ENCODE measurements at regions not wholly inside any gene's neighbourhood (a gene's known extent, or its start where the extent isn't known, plus 50 kb on each side); places are given as distances from the start of the nearest gene placed in this dataset.

DNA sequence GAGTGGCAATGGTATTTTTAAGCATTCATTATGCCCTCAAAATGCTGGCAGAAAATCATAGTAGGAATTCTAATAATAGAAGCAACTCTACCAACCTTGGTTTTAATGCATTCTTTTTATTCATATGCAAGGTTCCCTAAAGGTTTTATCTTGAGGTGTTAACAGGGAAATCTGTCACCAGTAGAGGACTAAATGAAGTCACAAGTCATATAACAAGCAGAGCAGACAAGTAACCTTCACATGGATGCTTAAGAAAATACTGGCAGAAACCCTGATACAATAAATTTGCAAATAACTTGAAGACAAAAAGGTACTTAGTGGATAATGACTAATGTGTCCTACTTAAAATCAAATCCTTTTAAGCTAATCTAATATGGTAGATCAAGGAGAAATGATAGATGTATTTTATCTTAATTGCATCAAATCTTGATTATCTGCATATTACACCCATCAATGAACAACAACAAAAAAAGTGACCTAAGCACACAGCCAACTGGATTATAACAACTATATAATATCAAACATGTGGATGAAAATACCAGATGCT lies 73.3 kb downstream of the RFC3 start:
- no peaks in the 10 kb centered on the region for H3K36me3 ChIP-seq (ENCODE audit: insufficient read depth, low read length)
- H3K27me3 ChIP-seq (ENCODE audit: control insufficient read depth in 1 of 2, insufficient read depth in 2 of 2, low read length in 2 of 2), result no peaks in the 10 kb centered on the region
- H3K27ac ChIP-seq (ENCODE audit: low read depth in 1 of 2, low read length in 2 of 2), result no peak overlapping the region
- H3K36me3 Mint-ChIP-seq (ENCODE audit: low read depth), result peaks cover 43% of the 10 kb centered on the region
- peaks cover 5 to 27% of the 10 kb centered on the region in 2 experiments for H3K9me3 ChIP-seq (ENCODE audit: control insufficient read depth in 1 of 2, insufficient read depth in 1 of 2, low read length in 2 of 2)
- no peak overlapping the region for H3K27ac Mint-ChIP-seq
- H3K4me1 Mint-ChIP-seq (ENCODE audit: low read depth), result no peaks in the 10 kb centered on the region
- DNase-seq, result no peak
- TF ChIP-seq, protein P1, sequence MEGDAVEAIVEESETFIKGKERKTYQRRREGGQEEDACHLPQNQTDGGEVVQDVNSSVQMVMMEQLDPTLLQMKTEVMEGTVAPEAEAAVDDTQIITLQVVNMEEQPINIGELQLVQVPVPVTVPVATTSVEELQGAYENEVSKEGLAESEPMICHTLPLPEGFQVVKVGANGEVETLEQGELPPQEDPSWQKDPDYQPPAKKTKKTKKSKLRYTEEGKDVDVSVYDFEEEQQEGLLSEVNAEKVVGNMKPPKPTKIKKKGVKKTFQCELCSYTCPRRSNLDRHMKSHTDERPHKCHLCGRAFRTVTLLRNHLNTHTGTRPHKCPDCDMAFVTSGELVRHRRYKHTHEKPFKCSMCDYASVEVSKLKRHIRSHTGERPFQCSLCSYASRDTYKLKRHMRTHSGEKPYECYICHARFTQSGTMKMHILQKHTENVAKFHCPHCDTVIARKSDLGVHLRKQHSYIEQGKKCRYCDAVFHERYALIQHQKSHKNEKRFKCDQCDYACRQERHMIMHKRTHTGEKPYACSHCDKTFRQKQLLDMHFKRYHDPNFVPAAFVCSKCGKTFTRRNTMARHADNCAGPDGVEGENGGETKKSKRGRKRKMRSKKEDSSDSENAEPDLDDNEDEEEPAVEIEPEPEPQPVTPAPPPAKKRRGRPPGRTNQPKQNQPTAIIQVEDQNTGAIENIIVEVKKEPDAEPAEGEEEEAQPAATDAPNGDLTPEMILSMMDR (IDR thresholded peaks at IDR 0.05), result no peak
- H3K27me3 Mint-ChIP-seq, result no peaks in the 10 kb centered on the region
- no peaks in the 10 kb centered on the region for H3K4me1 ChIP-seq (ENCODE audit: insufficient read depth, low read length)
- no peak for ATAC-seq (ENCODE audit: poor library complexity)
- H3K9me3 Mint-ChIP-seq, result peaks cover 24% of the 10 kb centered on the region
- CTCF ChIA-PET, result no interaction called here
- no peak overlapping the region for H3K4me3 Mint-ChIP-seq
- H3K4me3 ChIP-seq (ENCODE audit: low read length), result no peak overlapping the region
- intact Hi-C loops (cut with DNase I, micrococcal nuclease), result no loop called here
- POLR2A ChIA-PET, result no interaction called here

DNA sequence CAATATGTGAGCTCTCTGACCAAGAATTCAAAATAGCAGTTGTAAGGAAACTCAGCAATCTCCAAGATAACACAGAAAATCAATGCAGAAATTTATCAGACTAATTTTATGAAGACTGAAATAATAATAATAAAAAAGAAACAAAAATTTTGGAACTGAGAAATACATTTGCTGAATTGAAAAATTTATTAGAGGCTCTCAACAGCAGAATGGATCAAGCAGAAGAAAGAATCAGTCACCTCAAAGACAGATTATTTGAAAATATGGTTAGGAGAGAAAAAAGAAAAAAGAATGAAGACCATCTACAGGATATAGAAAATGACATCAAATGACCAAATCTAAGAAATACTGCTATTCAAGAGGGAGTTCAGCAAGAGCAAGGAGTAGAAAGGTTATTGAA lies 75.6 kb downstream of the RFC3 start:
- Mint-ChIP-seq H3K4me1 (ENCODE audit: low read depth) (no peaks in the 10 kb centered on the region), H3K36me3 (ENCODE audit: low read depth) (peaks cover 54% of the 10 kb centered on the region), H3K4me3 (no peak overlapping the region), H3K27me3 (no peaks in the 10 kb centered on the region), H3K9me3 (peaks cover 26% of the 10 kb centered on the region), H3K27ac (no peak overlapping the region)
- ATAC-seq (ENCODE audit: poor library complexity) (no peak), DNase-seq (no peak)
- H3K9me3 ChIP-seq (ENCODE audit: control insufficient read depth in 1 of 2, insufficient read depth in 1 of 2, low read length in 2 of 2), result peaks cover 4 to 40% of the 10 kb centered on the region in 2 experiments
- H3K4me3 ChIP-seq (ENCODE audit: low read length), result no peak overlapping the region
- no peaks in the 10 kb centered on the region for H3K27me3 ChIP-seq (ENCODE audit: control insufficient read depth in 1 of 2, insufficient read depth in 2 of 2, low read length in 2 of 2)
- ChIA-PET POLR2A (no interaction called here), CTCF (no interaction called here)
- intact Hi-C loops (cut with DNase I, micrococcal nuclease), result no loop called here
- H3K27ac ChIP-seq (ENCODE audit: low read depth in 1 of 2, low read length in 2 of 2), result no peak overlapping the region
- TF ChIP-seq, protein P1 (IDR thresholded peaks at IDR 0.05), result no peak
- H3K4me1 ChIP-seq (ENCODE audit: insufficient read depth, low read length), result no peaks in the 10 kb centered on the region
- no peaks in the 10 kb centered on the region for H3K36me3 ChIP-seq (ENCODE audit: insufficient read depth, low read length)

DNA sequence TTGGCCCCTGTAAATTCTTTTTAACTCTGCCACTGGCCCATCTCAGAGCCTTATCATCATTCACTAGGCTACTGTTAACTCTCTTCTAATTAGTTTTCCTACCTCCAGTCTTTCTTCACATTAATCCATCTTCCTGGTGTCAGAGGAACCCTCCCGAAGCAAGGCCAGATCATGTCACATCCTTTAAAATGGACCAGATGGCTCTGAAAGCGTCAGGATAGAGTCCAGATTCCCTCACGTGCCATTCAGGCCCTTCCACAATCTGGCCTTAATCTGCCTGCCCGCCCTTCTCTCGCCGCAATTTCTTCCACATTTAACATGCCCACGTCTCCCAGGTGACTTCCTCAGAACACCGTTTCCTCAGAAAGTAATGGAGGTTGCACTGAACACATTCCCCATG lies 86.5 kb downstream of the RFC3 start:
- TF ChIP-seq, protein P1 (IDR thresholded peaks at IDR 0.05), result no peak
- H3K9me3 ChIP-seq (ENCODE audit: control insufficient read depth in 1 of 2, insufficient read depth in 1 of 2, low read length in 2 of 2), result peaks cover 0 to 3% of the 10 kb centered on the region in 2 experiments

More for the DNA sequence above, 86.5 kb downstream of the RFC3 start:
- H3K9me3 Mint-ChIP-seq, result peaks cover 6% of the 10 kb centered on the region
- Histone ChIP-seq H3K36me3 (ENCODE audit: insufficient read depth, low read length) (no peaks in the 10 kb centered on the region), H3K27me3 (ENCODE audit: control insufficient read depth in 1 of 2, insufficient read depth in 2 of 2, low read length in 2 of 2) (no peaks in the 10 kb centered on the region), H3K27ac (ENCODE audit: low read depth in 1 of 2, low read length in 2 of 2) (no peak overlapping the region), H3K4me3 (ENCODE audit: low read length) (no peak overlapping the region), H3K4me1 (ENCODE audit: insufficient read depth, low read length) (no peaks in the 10 kb centered on the region)
- DNase-seq (no peak), ATAC-seq (ENCODE audit: poor library complexity) (no peak)
- no peaks in the 10 kb centered on the region for H3K4me1 Mint-ChIP-seq (ENCODE audit: low read depth)
- ChIA-PET CTCF (no interaction called here), POLR2A (no interaction called here)
- intact Hi-C loops (cut with DNase I, micrococcal nuclease), result no loop called here
- no peak overlapping the region for H3K27ac Mint-ChIP-seq
- no peaks in the 10 kb centered on the region for H3K36me3 Mint-ChIP-seq (ENCODE audit: low read depth)
- no peak overlapping the region for H3K4me3 Mint-ChIP-seq
- H3K27me3 Mint-ChIP-seq, result no peaks in the 10 kb centered on the region
